NCI-H146 (cell line): ENCODE measurements at regions not wholly inside any gene's neighbourhood (a gene's known extent, or its start where the extent isn't known, plus 50 kb on each side); places are given as distances from the start of the nearest gene placed in this dataset.
A peak's percentile ranks its signal among the peaks of the same experiment; 100 is the strongest.
"Not testable (repeated sequence)": the region's sequence is repeated elsewhere in the genome, so short reads cannot be mapped to it uniquely, and the experiment has no call there.

Experiments
- DNase-seq: peaks from one replicate; lab custom pipeline; 2025; lab: John Stamatoyannopoulos, UW

DNA sequence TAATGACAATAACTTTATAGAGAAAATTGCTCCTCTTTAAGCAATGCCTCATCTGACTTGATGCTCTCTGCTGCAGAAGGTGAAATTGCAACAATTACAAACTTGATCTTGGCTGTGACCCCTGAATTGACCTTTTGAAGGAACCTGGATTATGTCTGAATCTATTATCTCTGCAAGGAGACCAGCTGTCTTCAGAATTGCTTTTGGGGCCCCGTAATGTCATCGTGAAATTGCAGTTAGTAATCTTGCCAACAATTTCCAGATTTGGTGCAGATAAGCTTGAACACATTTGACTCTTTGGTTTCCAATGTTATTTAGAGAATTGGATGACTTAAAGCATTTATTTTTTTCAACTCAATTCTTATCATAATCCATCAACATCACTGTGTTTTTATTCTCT is 520.6 kb downstream of the CCSER2 start:
- no peak for DNase-seq

DNA sequence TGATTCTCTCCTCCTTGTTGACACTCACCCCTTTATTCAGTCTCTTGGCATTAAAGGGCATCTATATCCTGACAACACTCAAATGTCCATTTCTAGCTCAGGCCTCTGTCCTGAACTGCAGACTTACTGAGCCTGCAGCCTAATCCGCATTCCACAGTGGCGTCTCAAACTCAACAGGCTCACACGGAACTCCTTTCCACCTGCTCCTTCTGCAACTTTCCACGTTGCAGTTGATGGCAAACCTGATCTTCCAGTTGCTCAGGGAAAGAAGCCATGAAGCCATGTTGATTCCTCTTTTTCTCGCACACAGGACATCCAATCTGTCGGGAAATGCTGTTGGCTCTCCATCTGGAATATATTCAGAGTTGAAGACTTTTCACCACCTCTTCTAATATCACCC is 522.4 kb downstream of the CCSER2 start:
- DNase-seq = no peak

DNA sequence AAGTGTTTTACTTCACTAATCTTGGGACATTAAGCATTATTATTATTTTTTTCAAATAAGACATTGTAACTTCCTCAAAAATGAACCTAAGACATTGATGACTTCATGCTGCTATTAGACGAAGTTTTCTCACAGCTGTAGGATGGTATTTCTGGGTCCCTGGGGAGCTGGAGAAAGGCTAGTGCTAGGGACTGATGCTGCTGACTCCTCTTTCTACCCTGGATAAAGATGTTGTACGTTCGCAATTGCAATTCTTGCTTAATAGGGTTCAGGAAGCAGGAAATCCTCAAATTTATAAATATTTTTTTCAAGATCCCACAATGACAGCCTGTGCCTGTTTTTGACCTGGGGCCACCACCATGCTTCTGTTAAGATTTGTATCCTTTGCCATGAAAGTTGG is 526.0 kb downstream of the CCSER2 start:
- no peak for DNase-seq

DNA sequence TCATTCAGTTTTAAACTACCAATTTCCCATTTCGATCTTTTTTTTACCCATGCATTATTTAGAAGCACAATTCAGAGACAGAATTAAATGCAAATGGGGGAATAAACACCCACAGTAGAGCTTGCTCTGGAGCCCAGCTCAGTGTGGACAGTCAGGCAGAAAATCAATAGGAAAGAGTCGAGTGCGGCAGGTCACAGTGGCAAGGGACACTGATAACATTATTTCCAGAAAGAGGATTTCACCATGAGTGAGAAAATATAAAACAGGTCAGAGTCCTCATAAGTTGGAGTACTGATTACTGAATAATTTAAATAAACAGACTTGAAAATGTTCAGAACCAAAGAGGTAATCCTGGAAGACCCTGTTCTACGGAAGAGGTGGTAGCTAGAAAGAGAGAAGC is 532.5 kb downstream of the CCSER2 start:
- DNase-seq = no peak

DNA sequence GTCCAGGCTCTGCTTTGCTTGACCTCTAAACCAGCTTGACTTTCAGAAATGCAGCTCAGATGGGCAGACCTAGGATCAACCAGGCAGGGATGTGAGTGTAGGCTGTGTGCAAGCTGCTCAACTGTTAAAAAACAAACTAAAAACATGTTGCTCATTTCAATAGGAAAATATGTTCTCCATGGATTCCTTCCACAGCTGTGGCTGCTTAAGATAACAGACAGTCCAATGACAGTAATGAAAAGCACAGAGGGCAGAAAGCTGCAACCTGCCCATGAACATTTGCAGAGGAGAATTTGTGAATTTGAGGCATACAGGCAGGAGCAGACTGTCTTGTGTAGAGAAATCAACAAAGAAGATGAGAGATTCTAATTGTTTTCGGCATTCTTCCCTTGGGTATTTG is 534.2 kb downstream of the CCSER2 start:
- no peak for DNase-seq

DNA sequence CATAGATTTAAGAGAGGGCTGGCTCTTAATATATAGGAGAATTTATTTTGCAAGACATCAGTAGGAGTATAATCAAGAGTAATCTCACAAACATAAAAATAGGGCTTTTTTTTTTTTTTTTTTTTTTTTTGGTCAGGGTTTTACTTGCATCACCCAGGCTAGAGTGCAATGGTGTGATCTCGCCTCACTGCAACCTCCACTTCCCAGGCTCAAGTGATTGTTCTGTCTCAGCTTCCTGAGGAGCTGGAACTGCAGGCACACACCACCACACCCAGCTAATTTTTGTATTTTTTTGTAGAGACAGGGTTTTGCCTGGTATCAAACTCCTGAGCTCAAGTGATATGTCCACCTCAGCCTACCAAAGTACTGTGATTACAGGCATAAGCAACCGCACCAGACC is 535.3 kb downstream of the CCSER2 start:
- DNase-seq = no peak

DNA sequence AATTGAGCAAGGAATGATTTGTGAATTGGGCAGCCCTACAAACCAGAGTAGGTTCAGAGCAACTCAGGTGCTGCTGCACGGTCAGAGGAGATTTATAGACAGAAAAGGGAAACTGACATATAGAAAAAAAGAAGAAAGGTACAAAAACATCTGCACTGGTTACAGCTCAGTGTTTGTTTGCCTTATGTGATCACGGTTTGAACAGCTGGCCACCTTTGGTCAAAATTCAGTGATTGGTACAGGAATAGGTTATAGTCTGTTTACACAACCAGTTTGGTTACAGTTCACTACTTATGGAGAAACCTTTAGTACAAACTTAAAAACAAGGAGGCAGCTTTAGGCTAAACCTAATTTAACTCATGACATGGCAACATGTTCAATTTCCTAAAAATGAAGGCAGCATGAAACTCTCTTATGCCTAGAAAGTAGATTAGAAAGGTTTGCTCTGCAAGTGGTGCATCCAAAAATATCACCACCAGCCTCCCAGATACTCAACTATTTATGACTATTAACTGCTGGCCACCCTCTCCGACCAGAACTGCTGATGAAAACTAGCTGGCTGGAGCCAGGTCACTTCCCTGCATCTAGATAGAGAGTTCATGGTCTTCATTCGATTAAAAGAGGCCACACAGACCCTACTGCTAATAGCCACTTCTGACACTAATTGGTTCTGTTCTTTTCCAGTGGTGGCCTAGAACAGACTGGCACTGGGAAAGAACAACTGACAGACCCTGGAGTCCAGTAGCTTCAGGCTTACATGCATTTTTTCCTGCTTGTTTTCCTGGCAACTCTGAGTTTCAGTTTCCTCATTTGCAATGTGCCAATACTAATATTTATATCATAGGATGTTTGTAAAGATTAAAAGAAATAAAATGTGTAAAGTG is 548.0 kb downstream of the CCSER2 start:
- no peak for DNase-seq

DNA sequence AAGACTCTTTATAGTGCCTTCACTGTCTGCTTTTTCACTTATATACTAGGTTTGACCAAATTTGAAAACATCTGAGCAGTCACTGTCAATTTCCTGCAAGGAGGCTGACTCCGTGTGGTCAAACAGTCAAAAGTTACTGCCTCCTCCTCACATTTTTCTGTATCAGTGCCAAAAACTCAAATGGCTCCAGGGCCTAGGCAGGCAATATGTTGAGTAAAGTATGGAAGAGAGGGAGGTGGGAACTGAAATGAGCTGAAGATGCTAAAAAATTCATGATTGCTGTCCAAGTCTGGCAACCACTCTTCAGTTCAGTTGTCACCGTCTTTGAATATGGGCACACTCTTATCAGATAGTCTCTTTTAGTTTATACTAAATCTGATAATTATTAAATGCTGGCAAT is 551.6 kb downstream of the CCSER2 start:
- no peak for DNase-seq

DNA sequence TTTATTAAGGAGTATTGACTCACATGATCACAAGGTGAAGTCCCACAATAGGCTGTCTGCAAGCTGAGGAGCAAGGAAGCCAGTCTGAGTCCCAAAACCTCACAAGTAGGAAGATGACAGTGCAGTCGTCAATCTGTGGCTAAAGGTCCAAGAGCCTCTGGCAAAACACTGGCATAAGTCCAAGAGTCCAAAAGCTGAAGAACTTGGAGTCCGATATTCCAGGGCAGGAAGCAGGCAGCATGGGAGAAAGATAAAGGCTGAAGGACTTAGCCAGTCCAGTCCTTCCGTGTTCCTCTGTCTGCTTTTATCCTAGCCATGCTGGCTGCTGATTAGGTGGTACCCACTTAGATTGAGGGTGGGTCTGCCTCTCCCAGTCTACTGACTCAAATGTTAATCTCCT is 553.3 kb downstream of the CCSER2 start:
- not testable (repeated sequence) for DNase-seq

DNA sequence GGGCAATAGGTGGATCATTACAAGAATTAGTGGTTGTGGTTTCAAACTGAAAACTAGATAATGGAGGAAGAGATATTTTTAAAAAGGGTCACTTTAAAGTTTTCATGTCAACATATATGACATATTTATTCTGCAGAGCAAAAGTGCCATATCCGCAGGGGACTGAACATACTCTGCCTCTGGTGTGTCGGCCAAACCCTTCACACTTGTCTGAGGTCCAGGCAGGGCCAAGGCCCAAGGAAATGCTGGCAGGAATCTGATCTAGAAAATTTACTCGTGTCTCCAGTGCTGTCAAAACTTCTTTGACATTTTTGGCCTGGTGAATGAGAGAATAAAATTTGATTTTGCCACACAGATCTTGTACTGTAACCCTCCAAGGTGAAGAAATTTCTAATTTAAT is 562.3 kb downstream of the CCSER2 start:
- no peak for DNase-seq

DNA sequence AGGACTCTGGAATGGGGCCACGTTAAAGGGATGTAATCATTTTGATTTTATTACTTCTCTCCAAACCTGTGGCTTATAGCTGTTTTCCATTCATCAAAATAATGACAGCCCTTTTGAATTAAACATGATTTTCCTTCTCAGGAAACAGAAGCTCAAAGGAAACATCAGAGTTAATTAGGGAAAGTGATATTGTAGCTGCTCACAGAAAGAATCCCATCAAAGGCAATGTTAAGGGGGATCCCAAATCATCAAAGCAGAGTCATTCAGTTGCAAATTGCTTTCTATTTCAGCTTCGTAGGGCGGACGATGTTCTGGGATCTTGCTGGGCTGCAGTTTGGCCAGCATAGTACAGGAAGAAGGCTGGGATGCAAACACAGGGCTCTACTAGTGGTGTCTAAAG is 563.2 kb downstream of the CCSER2 start:
- no peak for DNase-seq

DNA sequence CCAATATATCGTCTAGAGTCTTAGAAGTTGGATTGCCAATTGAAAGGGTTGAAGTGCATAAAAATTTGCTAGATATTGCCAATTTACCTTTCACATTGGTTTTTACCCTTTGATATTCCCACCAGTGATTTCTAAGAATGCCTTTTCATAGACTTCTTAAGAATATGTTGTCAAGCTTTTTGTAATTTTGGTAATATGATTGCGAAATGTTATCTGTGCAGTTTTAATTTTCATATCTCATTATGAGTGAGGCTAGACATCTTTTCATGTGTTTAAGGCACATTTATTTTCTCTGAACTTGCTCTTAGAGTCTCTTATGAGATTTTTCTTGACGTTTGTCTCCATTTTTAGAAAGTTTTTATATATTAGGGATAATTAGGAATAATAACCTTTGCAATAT is 567.2 kb downstream of the CCSER2 start:
- DNase-seq = no peak

DNA sequence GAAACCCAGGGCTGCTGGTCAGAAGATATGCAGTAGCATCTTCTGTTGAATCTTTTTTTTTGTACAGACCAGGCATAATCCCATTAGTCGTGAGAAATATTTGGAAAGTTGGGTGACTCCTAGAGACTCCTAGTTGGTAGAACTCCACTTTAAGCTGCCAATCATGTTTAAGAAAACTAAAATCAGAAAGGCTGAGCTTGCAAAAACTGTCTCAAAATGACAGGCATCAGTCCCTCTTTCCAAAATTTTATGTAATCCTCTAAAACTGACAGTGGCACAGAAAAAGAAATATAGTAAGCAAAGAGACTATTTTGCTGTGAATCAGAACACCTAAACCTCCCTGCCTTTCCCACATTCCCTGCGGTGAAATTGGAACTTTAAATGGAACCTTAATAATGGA is 568.5 kb downstream of the CCSER2 start:
- no peak for DNase-seq

DNA sequence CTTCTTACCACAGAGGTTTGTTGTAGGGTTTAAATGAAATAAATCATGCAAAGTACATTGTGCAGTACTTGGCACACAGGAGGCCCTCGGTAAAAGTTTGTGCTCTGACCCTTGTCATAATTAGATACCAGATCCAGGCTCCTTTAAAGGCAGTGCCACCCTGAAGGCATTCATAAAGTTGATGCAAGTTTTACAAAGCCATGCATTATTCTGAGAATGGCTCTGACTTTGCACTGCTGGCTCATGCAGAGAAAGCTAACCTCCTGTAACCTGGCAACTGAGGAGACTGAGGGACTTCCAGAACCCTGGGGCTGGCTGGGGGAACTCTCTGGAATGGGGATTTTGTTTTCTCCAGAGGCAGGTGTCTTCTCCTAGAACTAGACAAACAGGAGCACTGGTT is 570.9 kb downstream of the CCSER2 start:
- DNase-seq = no peak

DNA sequence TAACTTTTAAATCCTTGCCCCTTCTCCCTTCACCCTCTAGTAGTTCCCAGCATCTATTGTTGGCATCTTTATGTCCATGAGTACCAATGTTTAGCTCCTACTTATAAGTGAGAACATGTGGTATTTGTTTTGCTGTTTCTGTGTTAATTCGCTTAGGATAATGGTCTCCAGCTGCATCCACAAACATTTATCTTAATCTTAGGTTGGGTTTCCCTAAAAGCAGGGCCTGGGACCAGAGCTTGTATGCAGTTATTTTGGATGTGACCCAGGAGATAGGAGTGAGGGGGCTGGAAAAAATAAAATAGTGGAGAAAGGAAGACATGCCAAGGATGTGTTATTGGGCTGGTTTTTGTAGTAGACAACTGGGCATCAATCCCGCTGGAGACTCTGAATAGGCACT is 571.8 kb downstream of the CCSER2 start:
- no peak for DNase-seq

DNA sequence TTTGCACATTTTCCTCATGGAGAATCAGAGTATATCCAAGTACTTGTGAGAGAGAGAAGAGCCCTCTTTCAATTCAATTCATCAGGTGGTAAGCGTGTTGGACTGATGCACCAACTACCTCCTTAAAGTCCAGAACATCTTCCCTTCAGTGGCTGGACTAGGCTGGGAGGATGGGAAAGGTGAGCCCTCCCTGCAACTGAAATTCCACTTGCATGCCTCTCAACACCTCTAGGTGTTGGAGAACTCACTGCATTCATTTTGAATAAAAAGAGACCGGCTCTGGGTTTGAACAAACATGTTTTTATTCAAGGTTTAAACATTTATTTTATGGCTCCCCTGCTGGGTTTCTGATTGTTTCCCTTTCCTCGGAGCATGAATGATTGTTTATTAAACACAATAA is 573.5 kb downstream of the CCSER2 start:
- no peak for DNase-seq

DNA sequence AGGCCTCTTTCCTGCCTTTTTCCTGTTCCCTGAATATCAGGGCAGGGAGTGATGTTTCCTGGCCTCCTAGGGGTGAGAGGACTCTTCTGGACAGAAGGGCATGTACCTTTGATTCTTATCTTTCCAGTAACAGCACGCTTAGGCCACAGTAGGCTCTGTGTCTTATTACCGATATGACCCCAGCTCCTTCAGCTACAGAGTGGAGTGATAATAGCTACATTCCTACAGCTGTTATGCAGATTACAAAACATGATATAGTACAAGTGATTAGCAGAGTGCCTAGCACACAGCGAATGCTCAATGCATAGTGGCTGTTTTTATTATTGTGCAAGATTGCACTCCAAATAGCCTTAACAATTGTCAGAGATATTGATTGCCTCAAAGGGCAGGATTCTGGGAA is 574.2 kb downstream of the CCSER2 start:
- no peak for DNase-seq

DNA sequence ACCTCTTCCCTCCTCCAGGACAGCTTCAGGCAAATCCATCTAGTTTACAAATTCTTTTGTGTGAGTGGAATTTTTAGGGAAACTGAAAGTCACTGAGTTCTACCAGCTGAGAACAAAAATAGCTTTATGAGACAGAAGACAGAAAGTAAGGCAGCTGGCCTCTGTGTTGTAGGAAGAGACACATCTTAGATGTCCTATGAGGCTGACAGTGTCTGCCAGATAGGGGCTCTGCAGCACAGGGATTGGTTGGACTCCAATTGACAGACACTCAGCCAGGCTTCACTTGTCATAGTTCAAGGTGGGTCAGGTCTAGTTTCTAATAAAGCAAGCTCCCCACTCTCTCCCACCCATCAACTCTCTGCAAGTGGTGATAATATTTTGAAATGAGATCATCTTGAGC is 574.9 kb downstream of the CCSER2 start:
- no peak for DNase-seq

DNA sequence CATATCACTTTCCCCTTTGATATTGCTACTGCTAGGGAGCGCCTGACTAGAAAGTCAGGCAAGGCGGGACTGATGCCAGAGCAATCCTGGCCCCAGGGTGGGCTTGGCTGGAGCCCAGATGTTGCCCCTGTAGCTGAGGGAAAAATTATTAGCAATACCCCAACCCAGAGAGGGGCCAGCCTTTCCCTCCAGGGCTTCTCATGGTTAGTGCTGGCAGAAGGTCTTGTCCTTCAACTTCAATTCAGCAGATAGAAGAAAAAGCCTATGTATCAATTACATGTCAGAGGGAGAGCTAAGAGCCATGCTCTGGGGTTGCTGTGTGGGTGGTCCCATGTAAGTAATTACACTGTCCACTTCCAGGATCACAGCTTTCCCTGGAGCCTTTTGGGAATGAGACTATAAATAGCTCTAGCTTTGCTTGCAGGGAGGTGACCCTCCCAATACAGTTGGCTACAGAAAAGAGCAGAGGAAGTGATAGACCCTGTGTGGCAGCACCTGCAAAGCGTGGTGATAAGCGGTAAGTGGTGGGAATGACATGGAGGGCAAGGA is 579.1 kb downstream of the CCSER2 start:
- no peak for DNase-seq

DNA sequence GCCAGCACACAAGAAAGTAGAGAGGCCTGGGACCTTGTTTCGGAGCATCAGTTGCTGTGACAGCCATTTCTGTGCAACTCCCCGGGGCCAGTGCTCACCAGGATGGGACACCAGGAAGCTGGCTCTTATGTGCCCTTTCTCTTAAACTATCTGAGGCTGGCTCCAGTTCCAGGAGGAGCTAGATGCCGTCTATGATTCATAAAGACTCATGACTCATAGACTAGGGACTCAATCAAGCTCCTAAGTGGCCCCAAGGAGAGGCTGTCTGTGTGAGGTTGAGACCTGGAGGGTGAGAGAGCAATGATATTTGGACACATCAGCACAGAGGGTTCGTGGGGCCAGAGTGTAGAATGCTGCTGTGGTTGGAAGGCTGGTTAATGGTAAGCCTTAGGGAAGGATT is 580.1 kb downstream of the CCSER2 start:
- DNase-seq = no peak

DNA sequence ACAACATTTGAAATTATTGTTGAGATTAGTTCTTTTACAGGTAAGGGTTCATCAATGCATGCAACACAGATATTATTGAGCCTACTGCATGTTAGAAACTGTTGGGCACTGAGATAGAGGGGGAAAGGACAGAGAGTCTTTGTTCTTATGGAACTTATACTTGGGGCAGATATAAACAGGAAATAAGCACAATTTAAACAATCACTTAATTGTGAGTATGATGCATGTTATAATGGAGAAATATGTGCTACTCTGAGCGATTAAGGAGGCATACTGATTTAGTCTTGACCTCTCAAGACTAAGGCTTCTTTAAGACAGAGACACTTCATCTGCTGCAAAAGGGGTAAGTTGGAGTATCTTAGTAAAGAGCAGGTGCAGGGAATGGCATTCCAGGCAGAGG is 593.3 kb downstream of the CCSER2 start:
- no peak for DNase-seq

DNA sequence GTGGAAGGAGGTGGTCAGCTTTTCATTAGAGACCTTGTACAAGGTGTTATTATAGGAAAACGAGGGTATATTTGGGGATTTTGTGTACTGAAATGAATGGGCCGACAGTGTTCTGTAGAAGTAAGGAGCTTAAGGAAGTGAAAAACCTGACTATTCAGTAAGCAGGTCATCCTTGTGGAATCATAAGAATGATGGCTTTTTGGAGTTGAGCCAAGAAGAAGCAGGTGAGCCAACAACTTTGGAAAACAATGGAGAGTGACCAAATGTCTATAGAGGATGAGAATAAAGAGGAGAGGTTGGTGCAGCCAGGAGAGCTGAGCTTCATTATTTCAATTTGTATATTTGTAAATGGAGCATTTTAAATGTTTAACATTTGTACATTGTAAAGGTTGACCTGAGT is 595.7 kb downstream of the CCSER2 start:
- peak; percentile 30 for DNase-seq

DNA sequence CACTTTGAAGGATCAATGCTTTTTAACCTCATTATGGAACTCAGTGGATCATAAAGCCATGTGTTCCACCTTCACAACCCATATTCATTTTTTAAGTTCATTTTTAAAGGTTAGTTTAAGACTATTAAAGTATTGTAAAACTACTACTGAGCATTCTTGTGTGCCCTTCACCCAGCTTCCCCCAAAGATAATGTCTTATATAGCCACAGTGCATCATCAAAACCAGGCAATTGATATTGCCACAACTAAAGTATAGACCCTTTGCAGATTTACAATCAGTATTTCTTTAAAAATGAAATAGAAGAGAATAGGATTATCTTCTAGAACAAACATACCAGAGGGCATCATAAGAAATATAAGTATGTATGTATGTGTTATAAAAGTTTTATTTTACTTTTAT is 597.1 kb downstream of the CCSER2 start:
- DNase-seq = no peak

DNA sequence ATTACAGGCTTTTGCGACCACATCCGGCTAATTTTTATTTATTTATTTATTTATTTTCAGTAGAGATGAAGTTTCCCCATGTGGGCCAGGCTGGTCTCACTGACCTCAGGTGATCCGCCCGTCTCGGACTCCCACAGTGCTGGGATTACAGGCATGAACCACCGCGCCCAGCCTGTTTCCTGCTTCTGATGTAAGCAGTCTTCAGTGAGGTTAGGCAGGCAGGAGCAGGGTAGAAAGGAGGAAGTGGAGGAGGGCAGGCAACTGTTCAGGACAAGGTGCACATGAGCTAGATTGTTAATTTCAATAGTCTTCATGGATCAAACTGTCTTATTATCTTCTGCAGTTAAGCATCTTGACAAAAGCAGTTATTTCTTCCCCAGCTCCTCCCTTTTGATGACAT is 605.0 kb downstream of the CCSER2 start:
- DNase-seq = no peak
